ENCODE measurements at regions not wholly inside any gene's neighbourhood (a gene's known extent, or its start where the extent isn't known, plus 50 kb on each side); places are given as distances from the start of the nearest gene placed in this dataset.

DNA sequence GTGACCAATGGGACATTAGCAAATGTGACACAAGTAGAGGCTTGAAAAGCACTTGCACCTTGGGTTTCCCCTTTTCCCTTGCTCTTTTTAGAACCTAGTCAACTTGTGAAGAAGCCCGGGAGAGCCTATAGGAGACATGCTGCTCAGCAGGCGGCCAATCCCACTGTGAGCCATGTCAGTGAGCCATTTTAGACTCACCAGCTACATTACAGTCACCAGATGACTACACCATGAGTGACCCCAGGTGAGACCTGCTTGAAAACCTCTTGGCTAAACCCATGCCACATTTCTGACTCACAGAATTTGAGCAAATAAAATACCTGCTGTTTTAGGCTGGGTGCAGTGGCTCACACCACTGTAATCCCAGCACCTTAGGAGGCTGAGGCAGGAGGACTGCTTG, 317.5 kb downstream of the KLF12 start:
- H3K27me3 ChIP-seq (ENCODE audit: insufficient read depth, low read length) = no peaks in the 10 kb centered on the region
- H3K36me3 ChIP-seq (ENCODE audit: insufficient read depth, low read length) = no peaks in the 10 kb centered on the region
- no peaks in the 10 kb centered on the region for H3K4me1 ChIP-seq (ENCODE audit: insufficient read depth, low read length)
- H2AFZ ChIP-seq (ENCODE audit: low read depth, low read length) = no peak overlapping the region
- no peak overlapping the region for H3K27ac ChIP-seq (ENCODE audit: low read depth, low read length)
- no peak overlapping the region for H3K4me2 ChIP-seq (ENCODE audit: low read length)
- TF ChIP-seq, protein P1, sequence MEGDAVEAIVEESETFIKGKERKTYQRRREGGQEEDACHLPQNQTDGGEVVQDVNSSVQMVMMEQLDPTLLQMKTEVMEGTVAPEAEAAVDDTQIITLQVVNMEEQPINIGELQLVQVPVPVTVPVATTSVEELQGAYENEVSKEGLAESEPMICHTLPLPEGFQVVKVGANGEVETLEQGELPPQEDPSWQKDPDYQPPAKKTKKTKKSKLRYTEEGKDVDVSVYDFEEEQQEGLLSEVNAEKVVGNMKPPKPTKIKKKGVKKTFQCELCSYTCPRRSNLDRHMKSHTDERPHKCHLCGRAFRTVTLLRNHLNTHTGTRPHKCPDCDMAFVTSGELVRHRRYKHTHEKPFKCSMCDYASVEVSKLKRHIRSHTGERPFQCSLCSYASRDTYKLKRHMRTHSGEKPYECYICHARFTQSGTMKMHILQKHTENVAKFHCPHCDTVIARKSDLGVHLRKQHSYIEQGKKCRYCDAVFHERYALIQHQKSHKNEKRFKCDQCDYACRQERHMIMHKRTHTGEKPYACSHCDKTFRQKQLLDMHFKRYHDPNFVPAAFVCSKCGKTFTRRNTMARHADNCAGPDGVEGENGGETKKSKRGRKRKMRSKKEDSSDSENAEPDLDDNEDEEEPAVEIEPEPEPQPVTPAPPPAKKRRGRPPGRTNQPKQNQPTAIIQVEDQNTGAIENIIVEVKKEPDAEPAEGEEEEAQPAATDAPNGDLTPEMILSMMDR (IDR thresholded peaks at IDR 0.05; ENCODE audit: insufficient read depth, low read depth, low read length) = no peak
- no peak for TF ChIP-seq EZH2 (IDR thresholded peaks at IDR 0.05; ENCODE audit: insufficient read depth, low read length)
- no peak overlapping the region for H3K27ac Mint-ChIP-seq (ENCODE audit: unreplicated experiment)
- H3K4me3 ChIP-seq (ENCODE audit: insufficient read depth, low read depth, low read length) = no peak overlapping the region
- H3K4me3 Mint-ChIP-seq (ENCODE audit: unreplicated experiment) = no peak overlapping the region
- peaks cover 2% of the 10 kb centered on the region for H3K79me2 ChIP-seq (ENCODE audit: insufficient read depth, low read length)
- FAIRE-seq (no peak), DNase-seq (ENCODE audit: low read depth) (no peak)
- H3K36me3 Mint-ChIP-seq (ENCODE audit: low read depth, unreplicated experiment) = peaks cover 4% of the 10 kb centered on the region
- H3K4me1 Mint-ChIP-seq (ENCODE audit: low read depth, unreplicated experiment) = no peaks in the 10 kb centered on the region
- no peak overlapping the region for H3K9ac ChIP-seq (ENCODE audit: low read length)
- no peaks in the 10 kb centered on the region for H3K9me3 Mint-ChIP-seq (ENCODE audit: unreplicated experiment)
- H4K20me1 ChIP-seq (ENCODE audit: insufficient read depth, low read length) = peaks cover 16% of the 10 kb centered on the region
- no peaks in the 10 kb centered on the region for H3K9me3 ChIP-seq (ENCODE audit: insufficient read depth, low read depth, low read length)
- H3K27me3 Mint-ChIP-seq (ENCODE audit: low read depth, unreplicated experiment) = no peaks in the 10 kb centered on the region

DNA sequence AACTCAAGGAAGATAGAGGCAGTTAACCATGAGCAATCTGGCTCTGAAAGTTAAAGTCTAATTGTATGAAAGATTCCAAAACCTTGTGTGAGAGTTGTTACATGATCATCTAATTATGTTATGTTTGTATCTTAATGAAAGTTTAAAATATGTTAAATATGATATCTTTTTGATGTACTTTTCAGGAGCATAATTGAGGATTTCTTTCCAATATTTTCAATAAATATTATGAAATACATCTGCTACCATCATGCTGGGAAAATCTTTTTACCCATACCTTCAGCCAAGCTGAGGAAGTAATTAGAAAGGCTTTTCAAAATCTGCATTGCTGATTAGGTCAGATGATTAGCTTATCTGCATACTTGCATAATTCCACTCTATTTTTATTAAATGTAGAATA, 318.4 kb downstream of the KLF12 start:
- no peaks in the 10 kb centered on the region for H3K9me3 Mint-ChIP-seq (ENCODE audit: unreplicated experiment)

DNA sequence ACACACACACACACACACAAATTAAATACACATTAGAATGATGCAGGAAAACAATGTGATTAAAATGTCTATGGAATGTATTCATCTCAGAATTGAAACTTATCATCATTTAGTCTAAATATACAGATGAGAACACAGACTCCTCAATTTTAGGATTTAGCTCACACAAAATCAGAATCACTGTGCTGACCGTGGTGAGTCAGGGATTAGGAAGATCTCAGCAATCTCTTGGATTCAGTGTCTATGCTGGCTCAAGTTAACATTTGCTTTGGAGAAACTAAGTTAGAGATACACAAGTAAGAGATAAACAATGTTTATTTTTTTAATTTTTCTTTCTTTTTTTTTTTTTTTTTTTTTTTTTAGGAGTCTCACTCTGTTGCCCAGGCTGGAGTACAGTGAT, 323.6 kb downstream of the KLF12 start:
- no peaks in the 10 kb centered on the region for H3K79me2 ChIP-seq (ENCODE audit: insufficient read depth, low read length)
- Mint-ChIP-seq H3K27ac (ENCODE audit: unreplicated experiment) (no peak overlapping the region), H3K9me3 (ENCODE audit: unreplicated experiment) (peaks cover 2% of the 10 kb centered on the region), H3K4me1 (ENCODE audit: low read depth, unreplicated experiment) (peaks cover 7% of the 10 kb centered on the region), H3K27me3 (ENCODE audit: low read depth, unreplicated experiment) (no peaks in the 10 kb centered on the region), H3K36me3 (ENCODE audit: low read depth, unreplicated experiment) (peaks cover 2% of the 10 kb centered on the region), H3K4me3 (ENCODE audit: unreplicated experiment) (no peak overlapping the region)
- no peak overlapping the region for H3K4me3 ChIP-seq (ENCODE audit: insufficient read depth, low read depth, low read length)
- no peak overlapping the region for H2AFZ ChIP-seq (ENCODE audit: low read depth, low read length)
- FAIRE-seq = no peak
- peaks cover 4% of the 10 kb centered on the region for H3K4me1 ChIP-seq (ENCODE audit: insufficient read depth, low read length)
- no peak for TF ChIP-seq EZH2 (IDR thresholded peaks at IDR 0.05; ENCODE audit: insufficient read depth, low read length)
- TF ChIP-seq, protein P1 (IDR thresholded peaks at IDR 0.05; ENCODE audit: insufficient read depth, low read depth, low read length) = no peak
- no peak overlapping the region for H3K9ac ChIP-seq (ENCODE audit: low read length)
- no peaks in the 10 kb centered on the region for H3K9me3 ChIP-seq (ENCODE audit: insufficient read depth, low read depth, low read length)
- no peaks in the 10 kb centered on the region for H3K27me3 ChIP-seq (ENCODE audit: insufficient read depth, low read length)
- DNase-seq (ENCODE audit: low read depth) = no peak
- H4K20me1 ChIP-seq (ENCODE audit: insufficient read depth, low read length) = no peaks in the 10 kb centered on the region
- no peak overlapping the region for H3K27ac ChIP-seq (ENCODE audit: low read depth, low read length)
- no peaks in the 10 kb centered on the region for H3K36me3 ChIP-seq (ENCODE audit: insufficient read depth, low read length)
- H3K4me2 ChIP-seq (ENCODE audit: low read length) = no peak overlapping the region

More for the DNA sequence above, 318.4 kb downstream of the KLF12 start:
- H2AFZ ChIP-seq (ENCODE audit: low read depth, low read length) = no peak overlapping the region
- no peak overlapping the region for H3K4me2 ChIP-seq (ENCODE audit: low read length)
- H3K27ac ChIP-seq (ENCODE audit: low read depth, low read length) = no peak overlapping the region
- H3K4me3 ChIP-seq (ENCODE audit: insufficient read depth, low read depth, low read length) = no peak overlapping the region
- Mint-ChIP-seq H3K27me3 (ENCODE audit: low read depth, unreplicated experiment) (no peaks in the 10 kb centered on the region), H3K4me1 (ENCODE audit: low read depth, unreplicated experiment) (no peaks in the 10 kb centered on the region), H3K4me3 (ENCODE audit: unreplicated experiment) (no peak overlapping the region), H3K36me3 (ENCODE audit: low read depth, unreplicated experiment) (peaks cover 4% of the 10 kb centered on the region), H3K27ac (ENCODE audit: unreplicated experiment) (no peak overlapping the region)
- H3K9me3 ChIP-seq (ENCODE audit: insufficient read depth, low read depth, low read length) = no peaks in the 10 kb centered on the region
- TF ChIP-seq, protein P1 (IDR thresholded peaks at IDR 0.05; ENCODE audit: insufficient read depth, low read depth, low read length) = no peak
- no peak for TF ChIP-seq EZH2 (IDR thresholded peaks at IDR 0.05; ENCODE audit: insufficient read depth, low read length)
- H3K4me1 ChIP-seq (ENCODE audit: insufficient read depth, low read length) = no peaks in the 10 kb centered on the region
- no peak for DNase-seq (ENCODE audit: low read depth)
- no peaks in the 10 kb centered on the region for H3K27me3 ChIP-seq (ENCODE audit: insufficient read depth, low read length)
- no peak overlapping the region for H3K9ac ChIP-seq (ENCODE audit: low read length)
- peaks cover 2% of the 10 kb centered on the region for H3K79me2 ChIP-seq (ENCODE audit: insufficient read depth, low read length)
- FAIRE-seq = no peak
- peaks cover 10% of the 10 kb centered on the region for H4K20me1 ChIP-seq (ENCODE audit: insufficient read depth, low read length)
- H3K36me3 ChIP-seq (ENCODE audit: insufficient read depth, low read length) = no peaks in the 10 kb centered on the region
